NCI-H446 treated with DMSO at 0.1 percent for 48 hours (cell line): ENCODE measurements at regions not wholly inside any gene's neighbourhood (a gene's known extent, or its start where the extent isn't known, plus 50 kb on each side); places are given as distances from the start of the nearest gene placed in this dataset.

Experiments used
- DNase-seq: peaks from one replicate; lab custom pipeline; 2025; lab: John Stamatoyannopoulos, UW

DNA sequence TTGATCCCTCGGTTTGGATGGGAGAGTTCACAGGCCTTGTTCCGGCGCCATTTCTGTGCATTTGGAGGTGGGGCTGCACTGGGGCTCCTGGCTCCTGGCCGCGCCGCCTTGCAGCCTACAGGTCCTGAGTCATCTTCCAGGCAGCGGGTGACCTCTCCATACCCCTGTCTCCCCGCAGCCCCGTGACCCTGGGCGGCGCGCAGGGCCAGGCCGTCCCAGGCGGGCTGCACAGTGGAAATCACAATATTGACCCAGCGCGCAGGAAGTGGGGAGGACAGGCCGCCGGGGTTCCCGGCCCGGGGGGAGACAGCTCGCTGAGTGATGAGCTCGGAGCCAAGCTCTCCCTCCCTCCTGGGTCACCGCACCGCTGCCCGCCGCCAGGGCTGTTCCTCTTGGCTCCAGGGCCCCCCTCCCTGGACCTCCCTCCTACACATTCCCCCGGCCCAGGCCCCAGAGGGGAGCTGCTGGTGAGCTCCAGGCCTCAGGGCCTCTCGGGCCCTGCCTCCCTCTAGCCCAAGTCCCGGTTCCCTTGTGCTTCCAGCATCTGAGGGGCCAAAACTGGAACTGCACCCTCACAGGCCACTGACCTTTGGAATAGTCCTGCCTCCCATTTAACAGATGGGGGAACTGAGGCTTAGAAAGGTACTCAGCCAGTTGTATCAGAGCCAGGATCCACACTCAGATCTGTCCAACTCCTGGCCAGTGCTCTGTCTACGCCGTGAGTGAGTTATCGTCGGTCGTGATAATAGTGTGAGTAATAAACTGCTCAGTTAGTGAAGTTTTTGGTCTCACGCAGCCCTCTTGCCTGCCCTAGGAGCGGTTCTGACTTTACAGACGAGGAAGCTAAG is 142.9 kb upstream of the WNT4 start:
- DNase-seq: no peak

DNA sequence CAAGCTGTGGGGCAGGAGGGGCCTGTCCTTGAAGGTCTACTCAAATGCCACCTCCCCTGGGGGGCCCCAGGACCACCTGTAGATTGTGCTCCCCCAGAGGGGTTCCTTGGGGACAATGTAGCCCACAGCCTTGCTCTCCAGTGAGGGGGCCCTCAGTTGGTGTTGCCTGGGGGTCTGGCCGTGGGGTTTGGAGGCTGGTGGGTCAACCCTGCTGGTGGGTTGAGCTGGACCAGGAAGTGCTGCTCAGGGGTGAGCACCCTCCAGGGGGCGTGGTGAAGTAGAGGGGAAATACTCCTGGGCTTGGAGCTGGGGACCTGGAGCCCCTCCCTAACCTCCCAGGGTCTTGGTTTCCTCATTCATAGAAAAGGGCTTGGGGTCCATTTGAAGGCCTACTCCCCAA is 143.6 kb upstream of the WNT4 start:
- DNase-seq: no peak

DNA sequence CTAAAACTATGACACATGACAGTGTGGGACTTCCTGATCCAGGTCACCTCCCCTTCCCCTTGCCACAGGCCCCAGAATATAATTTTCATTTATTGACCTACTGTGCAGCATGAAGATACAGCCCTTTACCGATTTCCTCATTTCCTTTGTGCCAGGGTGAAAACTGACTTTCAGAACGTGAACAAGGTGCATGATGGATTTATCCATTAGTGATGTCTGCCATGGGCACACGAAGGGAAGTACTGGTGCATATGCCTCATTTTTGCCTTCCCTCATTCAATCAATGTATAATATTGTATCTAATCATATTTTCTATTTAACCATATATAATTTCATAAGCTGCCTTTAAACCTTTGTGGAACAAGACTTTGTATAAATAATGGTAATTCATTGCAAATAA is 144.4 kb upstream of the WNT4 start:
- no peak for DNase-seq

GRCh38 chr1:22287946-22288520 is 145.1 kb upstream of the WNT4 start:
- no peak for DNase-seq

DNA sequence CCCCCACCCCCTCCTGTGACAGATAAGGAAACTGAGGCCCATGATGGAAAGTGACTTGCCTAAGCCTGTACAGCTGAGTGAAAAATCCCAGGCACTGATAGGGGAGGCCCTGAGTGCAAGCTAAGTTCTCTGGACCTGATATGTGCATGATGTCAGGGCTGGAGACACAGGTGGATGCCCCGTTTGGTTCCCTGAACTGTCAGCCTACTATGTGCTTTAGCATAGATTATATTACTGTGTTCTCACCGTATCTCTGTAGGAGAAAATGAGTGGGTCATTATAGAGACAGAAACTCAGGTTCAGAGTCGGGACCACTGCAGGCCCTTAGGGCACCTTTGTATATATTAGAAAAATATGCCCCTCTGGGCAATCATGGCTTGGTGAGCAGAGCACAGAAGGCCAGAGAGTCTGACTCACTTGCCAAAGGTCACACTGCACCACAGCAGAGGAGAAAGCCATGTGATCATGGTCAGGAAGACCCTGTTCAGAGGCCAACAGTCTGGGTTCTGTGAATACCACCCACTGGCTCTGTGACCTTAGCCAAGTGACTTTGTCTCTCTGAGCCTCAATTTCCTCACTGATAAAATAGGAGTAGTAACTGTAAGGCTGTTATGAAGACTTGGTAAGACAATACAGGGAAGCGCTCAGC is 145.8 kb upstream of the WNT4 start:
- no peak for DNase-seq

- DNase-seq: no peak
These were observed 146.6 kb upstream of the WNT4 start for GRCh38 chr1:22289307-22289995.

GRCh38 chr1:22290157-22290556 is 147.3 kb upstream of the WNT4 start:
- DNase-seq: no peak

GRCh38 chr1:22290611-22291010 is 147.7 kb upstream of the WNT4 start:
- DNase-seq: no peak

GRCh38 chr1:22291057-22291456 is 148.2 kb upstream of the WNT4 start:
- DNase-seq: no peak

DNA sequence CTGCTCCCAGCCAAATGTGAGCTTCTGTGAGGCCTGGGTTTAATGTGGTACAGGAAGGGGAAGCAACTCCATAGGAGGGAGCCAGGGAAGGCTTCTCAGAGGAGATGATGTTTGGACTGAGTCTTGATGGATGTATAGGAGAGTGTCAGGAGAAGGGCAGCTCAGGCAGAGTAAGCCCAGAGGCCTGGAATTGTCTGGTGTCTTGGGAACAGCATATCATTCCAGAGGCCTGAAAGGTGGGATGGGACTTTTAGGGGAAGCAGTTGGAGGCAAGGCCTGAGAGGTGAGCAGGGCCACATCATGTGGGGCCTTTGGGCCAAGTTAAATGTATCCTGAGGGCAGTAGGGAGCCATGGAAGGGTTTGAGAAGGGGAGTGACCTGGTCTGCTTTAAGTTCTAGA is 148.6 kb upstream of the WNT4 start:
- DNase-seq: no peak

DNA sequence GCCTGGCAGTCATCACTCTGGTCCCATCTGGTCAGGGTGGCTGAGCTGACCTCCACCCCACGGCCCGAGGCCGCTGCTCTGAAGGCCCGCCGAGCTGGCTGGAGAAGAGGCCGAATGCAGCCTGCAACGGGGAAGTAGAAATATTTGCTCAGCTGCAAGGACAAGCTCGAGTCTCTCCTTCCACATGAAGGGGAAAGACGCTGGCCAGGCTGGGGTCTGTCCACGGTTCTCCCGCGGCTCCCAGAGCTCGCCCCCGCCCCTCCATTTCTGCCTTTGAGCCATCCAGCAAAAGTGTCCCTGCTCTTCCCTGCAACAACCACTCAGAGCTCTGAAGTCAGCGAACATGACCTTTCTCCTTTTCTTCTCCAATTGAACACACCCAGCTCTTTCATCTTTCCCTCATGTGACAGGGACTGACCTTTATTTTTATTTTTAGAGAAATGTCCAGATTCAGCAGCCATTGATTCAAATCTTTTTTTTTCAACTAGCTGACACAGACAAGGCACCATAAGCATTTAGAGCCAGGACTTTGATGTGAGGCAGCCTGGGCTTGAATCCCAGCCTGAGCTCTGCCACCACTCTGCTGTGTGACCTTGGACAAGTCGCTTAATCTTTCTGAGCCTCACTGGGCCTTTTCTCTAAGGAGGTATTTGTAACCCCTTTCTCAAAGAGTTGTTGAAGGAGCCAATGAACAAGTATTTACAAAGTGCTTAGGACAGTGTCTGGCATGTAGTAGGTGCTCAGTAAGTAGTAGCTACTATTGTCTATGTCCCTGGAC is 149.3 kb upstream of the WNT4 start:
- DNase-seq: no peak

GRCh38 chr1:22295396-22295795 is 152.5 kb upstream of the WNT4 start:
- DNase-seq: no peak

- no peak for DNase-seq
These were observed 153.0 kb upstream of the WNT4 start for GRCh38 chr1:22295856-22296255.

GRCh38 chr1:22296701-22297591 is 154.0 kb upstream of the WNT4 start:
- DNase-seq: no peak

- DNase-seq: no peak
These were observed 153.7 kb upstream of the ZBTB40 start for GRCh38 chr1:22297999-22298398.

DNA sequence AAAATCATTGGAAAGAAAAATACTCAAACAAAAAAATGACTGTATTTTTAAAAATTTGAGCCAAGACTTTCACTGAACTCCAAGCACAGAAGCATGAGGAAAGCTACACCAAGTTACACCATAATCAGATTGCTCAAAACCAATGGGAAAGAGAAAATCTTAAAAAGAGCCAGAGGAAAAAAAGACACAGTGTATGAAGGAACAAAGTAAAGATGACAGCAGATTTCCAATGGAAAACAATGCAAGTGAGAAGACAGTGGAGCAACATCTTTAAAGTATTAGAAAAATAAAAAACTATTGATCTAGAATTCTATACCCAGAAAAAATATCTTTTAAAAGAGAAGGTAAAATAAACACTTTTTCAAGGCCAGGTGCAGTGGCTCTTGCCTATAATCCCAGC is 147.8 kb upstream of the ZBTB40 start:
- no peak for DNase-seq

DNA sequence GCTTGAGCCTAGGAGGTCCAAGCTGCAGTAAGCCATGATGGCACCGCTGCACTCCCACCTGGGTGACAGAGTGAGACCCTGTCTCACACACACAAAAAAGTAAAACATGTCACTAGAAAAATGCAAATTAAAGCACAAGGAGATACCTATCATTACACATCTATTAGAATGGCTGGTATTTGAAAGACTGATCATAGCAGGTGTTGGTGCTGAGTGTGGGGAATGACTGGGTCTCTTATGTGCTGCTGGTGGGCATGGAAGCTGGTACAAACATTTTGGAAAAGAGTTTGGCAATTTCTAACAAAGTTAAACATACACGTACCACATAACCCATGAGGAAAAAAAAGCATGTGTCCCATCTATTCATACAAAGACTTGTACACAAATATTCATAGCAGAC is 142.1 kb upstream of the ZBTB40 start:
- no peak for DNase-seq

DNA sequence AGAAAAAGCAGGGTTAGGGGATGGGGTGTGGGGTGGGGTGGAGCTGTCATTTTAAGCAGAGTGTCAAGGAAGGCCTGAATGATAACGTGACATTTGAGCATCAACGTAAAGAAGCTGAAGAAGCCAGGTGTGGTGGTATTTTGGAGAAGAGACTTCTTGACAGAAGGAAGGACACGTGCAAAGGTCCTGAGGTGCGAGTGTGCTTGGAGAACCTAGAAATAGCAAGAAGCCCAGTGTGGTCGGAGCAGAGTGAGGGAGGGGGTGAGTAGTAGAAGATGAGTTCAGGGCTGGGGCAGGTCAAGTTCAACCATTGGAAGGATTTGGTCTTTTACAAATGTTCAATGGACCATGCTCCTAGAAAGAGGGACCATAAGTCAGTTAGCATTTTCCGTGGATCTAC is 140.2 kb upstream of the ZBTB40 start:
- no peak for DNase-seq

GRCh38 chr1:22313321-22313720 is 138.3 kb upstream of the ZBTB40 start:
- no peak for DNase-seq

- no peak for DNase-seq
These were observed 136.9 kb upstream of the ZBTB40 start for GRCh38 chr1:22314706-22315105.
